GM18909 (cell line): ENCODE measurements at regions not wholly inside any gene's neighbourhood (a gene's known extent, or its start where the extent isn't known, plus 50 kb on each side); places are given as distances from the start of the nearest gene placed in this dataset.
"Not testable (repeated sequence)": the region's sequence is repeated elsewhere in the genome, so short reads cannot be mapped to it uniquely, and the experiment has no call there.

Source experiments
- ATAC-seq: cut with Tn5 transposase; IDR thresholded peaks from one replicate; pipeline ENCODE4 v1.9.1; 2021; ENCODE audit warnings: mild to moderate bottlenecking; ENCODE audit not compliant: unreplicated experiment, poor library complexity

DNA sequence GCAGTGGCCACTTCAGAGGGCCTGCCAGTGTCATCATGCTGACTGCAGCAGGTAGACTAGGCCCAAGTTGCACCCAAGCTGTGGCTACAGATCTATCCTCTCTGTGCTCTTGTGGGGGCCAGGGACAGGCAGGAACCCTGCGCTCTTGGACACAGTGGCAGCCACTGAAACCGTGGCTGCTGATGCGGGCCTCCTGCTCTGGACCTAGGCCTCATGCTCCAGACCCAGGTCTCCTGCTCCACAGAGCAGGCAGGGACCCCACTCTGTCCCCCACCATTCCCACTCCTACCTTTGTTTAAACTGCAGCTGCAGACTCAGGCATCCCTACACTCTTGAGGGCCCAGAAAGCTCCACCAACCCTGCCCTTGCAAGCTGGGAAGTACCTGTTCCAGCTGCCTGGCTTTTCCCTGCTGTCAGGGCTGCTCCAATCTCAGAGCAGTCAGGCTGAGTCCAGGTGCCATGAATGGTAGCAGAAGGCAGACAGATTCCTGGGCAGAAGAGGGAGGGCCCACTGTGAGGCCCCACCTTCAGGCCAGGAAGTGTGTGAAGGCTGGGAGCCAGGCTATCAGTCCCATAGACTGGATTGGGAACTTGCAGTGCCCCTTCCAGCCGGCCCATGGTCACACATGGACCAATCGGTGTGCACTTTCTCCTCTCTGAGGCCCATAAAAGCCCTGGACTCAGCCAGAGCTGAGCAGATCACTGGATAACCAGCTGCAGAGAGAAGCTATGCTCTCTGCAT is 634.0 kb upstream of the SEMA3D start:
- no peak for ATAC-seq

DNA sequence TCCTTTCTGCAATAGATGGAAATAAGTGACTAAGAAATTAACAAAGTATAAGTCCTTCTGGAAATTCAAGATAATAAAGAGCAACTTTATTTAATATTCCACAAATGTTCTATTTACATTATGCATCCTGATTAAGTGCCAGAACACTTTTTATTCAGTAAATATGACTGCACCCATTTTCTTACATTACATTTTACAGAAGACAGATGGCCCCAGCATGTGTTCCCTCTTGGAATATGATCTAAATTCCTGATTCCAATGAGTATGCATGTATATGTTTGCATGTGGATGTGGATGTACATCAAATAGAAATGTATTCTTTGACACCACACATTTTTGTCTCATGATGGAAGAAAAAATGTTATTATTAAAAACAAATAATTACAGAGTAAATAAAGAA is 628.7 kb upstream of the SEMA3D start:
- no peak for ATAC-seq

GRCh38 chr7:85806321-85806720 is 619.5 kb upstream of the SEMA3D start:
- ATAC-seq: no peak

GRCh38 chr7:85805656-85806055 is 618.8 kb upstream of the SEMA3D start:
- ATAC-seq: no peak

DNA sequence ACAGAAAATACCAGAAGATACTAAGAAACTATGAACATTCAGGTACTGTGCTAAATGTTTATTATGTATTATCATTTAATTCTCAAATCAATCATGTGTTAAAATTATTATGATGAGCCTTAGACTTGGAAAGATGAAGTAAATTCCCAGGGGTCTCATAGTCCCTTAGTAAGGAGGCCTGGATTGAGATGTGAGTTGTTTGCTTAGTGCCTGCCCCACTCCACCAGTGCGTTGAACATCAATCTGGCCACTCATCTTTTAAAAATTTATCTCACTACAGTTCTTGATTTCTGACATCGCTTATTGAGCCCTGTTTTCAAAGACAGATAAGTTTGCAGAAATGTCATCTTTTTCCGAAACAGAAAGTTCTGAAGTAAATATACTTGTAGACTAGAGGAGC is 618.4 kb upstream of the SEMA3D start:
- ATAC-seq: no peak

GRCh38 chr7:85802211-85802610 is 615.4 kb upstream of the SEMA3D start:
- no peak for ATAC-seq

DNA sequence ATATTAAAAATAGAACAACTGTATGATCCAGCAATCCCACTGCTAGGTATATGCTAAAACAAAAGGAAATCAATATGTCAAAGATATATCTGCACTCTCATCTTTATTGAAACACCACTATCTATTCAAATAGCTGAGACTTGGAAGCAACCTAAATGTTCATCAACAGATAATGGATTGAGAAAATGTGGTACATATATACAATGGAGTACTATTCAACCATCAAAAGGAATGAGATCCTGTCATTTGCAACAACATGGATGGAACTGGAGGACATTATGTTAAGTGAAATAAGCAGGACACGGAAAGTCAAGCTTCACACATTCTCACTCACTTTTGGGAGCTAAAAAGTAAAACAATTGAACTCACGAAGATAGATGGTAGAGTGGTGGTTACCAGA is 610.1 kb upstream of the SEMA3D start:
- ATAC-seq: no peak

GRCh38 chr7:85791098-85791497 is 604.2 kb upstream of the SEMA3D start:
- not testable (repeated sequence) for ATAC-seq

DNA sequence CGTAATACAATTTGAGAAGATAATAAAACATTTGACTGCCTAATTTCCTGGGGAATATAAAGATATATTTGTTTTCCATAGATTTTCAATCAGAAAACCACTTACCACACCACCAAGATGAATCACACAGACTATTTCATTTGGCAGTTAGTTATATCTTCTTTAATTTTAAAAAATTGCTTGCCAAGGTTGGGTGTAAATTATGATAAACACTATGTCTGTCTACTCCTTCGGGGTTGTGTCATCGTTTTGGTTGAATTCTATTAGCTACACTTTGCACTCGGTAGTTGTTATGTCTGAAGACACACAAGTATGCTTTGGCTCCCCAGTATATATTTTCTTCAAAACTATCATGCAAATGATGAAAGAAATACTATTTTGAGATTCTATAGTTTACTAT is 594.8 kb upstream of the SEMA3D start:
- no peak for ATAC-seq

DNA sequence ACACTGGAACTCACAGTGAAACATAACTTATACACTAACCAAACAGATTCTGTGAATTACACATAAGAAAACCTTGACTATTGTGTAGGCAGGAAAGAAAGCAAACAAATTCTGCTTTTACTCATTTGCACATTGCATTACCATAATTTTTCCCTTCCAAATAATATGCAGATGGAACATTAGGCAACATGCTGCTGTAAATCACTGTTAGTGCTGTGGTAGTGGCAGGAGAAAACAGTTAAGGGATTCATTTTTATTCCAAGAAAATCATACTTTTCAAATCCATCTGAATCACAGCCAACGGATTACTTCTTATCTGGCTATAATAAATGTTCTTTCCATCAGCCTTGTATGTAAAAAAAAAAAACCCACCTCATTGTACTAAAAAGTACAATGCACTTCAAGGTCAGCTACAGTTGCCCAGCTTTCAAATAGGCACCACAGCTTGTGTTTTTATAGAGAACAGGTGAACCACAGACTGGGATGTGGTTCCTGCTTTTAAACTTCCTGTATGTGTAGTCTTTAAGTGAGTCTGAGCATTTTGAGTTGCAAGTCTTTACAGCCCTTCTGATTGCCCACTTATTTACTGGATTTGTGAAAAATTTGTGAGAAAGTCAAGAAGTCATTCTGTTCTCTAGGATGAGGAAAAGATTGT is 590.0 kb upstream of the SEMA3D start:
- ATAC-seq: no peak

DNA sequence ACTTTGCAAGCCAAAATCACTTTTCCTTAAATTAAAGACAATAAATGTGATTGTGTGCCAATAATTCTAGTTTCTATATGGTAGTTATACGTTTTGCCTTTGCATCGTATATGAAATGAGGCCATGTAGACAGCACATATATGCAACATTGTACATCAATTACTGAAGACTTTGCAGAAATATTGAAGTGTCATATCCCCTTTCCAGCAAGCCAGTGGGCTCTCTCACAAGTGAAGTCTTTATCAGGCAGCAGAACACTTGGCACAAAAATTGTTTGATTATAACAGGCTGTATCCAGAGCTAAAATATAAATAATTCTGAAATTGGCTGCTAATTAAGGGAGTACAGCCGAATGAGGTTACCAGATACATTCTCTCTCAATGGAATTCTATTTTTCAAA is 588.6 kb upstream of the SEMA3D start:
- ATAC-seq: no peak

GRCh38 chr7:85774986-85775385 is 588.1 kb upstream of the SEMA3D start:
- no peak for ATAC-seq

DNA sequence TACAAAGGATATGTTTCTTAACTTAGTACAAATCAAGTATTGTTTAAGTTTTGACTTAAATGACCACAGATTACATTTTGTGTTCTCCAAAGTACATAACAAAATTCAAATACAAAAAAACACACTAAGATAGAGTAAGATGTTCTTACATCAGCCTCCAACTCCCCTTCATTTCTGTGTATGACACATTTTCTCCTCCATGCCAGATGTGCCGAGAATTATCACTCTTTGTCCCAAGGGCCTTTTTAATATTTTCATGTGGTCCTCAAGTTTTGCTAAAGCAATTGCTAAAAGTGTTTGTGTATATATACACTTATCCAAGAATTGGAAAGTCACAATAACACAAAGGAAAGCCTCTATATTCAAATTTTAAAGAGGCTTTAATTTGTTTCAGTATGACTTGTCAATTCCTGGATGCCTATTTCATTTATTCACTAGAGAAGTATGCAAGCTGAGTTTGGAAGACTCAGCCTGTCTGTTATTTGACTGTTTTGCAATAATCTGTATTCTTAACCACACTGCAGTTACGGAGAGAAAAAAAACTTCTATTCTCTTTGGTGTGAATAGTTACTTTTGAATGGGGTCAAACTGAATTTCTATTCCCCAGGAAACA is 586.4 kb upstream of the SEMA3D start:
- ATAC-seq: no peak

GRCh38 chr7:85771516-85771915 is 584.7 kb upstream of the SEMA3D start:
- ATAC-seq: no peak

- no peak for ATAC-seq
Observed at GRCh38 chr7:85770332-85770731, 583.5 kb upstream of the SEMA3D start.

DNA sequence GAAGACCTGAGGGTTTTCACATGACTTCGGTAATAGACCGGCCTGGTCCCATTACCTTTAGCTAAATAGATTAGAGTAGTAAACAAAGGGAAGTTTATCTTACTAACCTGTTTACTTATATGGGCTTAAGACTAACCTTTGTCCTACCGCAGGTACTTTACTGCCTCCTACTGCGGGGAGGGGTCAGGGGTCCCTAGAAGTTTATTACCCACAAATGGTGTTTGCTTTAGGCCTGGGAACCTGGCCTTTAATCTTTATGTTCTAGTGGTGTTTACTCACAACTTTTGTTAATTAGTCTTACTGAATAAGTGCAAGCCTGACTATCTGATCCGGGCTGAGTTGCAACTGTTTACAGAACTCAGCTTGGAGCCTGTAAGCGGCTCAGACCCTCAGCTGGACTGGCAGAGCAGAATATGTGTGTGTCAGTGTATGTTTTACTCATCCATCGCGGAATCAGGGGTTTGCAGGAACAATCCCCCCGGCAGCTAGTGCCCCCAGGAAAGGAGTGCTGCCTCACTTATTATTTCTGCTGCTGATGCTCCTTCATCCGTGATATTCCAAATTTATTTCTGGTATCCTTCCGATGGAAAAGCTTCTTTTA is 578.9 kb upstream of the SEMA3D start:
- ATAC-seq: no peak

DNA sequence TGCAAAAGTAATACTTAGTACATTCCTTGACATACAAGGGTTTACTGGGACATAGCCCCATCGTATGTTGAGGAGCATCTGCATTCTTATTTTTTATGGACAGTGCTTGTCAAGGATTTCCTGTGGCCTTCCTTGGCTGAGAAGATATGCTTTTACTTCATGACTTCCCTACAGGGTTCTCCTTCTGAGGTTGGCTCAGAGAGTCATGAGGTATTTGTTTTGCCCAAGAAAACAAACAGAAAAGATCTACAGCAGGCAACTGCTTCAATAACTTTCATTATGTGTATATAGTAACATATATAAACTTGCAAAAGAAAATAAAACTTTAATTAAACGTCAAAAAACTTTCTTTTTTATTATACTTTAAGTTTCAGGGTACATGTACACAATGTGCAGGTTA is 577.2 kb upstream of the SEMA3D start:
- no peak for ATAC-seq

GRCh38 chr7:85757348-85757747 is 570.5 kb upstream of the SEMA3D start:
- ATAC-seq: no peak

- ATAC-seq: peak; percentile 96
Observed at GRCh38 chr7:85750454-85750949, 563.6 kb upstream of the SEMA3D start.

- ATAC-seq: peak; percentile 40
Observed at GRCh38 chr7:85749696-85750453, 563.0 kb upstream of the SEMA3D start.
